Fibroblast of villous mesenchyme (primary cell): ENCODE measurements at regions not wholly inside any gene's neighbourhood (a gene's known extent, or its start where the extent isn't known, plus 50 kb on each side); places are given as distances from the start of the nearest gene placed in this dataset.

Experiments
- DNase-seq: peaks from one replicate; pipeline ENCODE4 v3.0.0-alpha.2; 2010; ENCODE audit warnings: low read depth
- H3K4me3 ChIP-seq: 2 replicates; pipeline ENCODE4 v1.5.1; 2011; ENCODE audit warnings: low read depth, mild to moderate bottlenecking, low read length
- TF ChIP-seq, protein P1 (sequence below): IDR thresholded peaks from 2 replicates; pipeline ENCODE4 v1.5.1; 2012; ENCODE audit warnings: low read depth, mild to moderate bottlenecking, low read length; ENCODE audit not compliant: insufficient read depth

DNA sequence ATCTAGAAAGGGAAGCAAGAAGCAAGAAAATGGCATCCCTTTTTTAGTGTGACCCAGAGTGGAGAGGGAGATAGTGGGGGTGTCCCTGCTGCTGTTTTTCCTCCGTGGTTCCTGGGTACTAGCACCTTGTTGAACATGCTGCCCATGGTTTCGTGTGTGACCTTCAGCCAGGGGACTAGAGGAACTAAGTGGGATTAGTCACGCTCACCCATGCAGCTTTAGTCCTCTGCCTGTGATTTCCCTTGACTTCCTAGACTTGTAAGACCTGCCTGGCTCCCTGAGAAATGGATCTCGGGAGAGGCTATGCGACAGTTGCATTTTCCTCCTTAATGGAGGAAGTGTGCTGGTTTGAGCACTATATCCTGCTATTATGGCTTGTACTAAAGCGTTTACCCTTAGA lies 471.4 kb downstream of the DCDC2C start:
- TF ChIP-seq, protein P1, sequence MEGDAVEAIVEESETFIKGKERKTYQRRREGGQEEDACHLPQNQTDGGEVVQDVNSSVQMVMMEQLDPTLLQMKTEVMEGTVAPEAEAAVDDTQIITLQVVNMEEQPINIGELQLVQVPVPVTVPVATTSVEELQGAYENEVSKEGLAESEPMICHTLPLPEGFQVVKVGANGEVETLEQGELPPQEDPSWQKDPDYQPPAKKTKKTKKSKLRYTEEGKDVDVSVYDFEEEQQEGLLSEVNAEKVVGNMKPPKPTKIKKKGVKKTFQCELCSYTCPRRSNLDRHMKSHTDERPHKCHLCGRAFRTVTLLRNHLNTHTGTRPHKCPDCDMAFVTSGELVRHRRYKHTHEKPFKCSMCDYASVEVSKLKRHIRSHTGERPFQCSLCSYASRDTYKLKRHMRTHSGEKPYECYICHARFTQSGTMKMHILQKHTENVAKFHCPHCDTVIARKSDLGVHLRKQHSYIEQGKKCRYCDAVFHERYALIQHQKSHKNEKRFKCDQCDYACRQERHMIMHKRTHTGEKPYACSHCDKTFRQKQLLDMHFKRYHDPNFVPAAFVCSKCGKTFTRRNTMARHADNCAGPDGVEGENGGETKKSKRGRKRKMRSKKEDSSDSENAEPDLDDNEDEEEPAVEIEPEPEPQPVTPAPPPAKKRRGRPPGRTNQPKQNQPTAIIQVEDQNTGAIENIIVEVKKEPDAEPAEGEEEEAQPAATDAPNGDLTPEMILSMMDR = no peak
- H3K4me3 ChIP-seq = no peak overlapping the region
- no peak for DNase-seq

DNA sequence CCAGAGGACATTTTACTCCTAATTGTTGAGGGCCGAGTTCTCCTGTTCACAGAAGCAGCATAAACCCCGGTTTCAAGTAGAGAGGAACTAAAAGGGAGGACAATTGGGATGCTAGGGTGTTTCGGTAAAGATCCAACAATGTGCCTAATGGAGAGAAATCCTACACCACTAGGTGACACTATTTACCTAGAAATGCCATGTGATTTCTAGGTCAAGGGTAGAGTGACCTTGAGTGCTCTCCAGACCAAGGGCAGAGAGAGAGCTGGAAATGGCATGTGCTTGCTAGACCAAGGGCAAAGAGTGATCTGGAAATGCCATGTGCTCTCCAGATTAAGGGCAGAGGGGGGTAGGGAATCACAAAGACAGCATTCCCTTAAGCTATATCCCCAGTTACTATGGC lies 472.0 kb downstream of the DCDC2C start:
- TF ChIP-seq, protein P1 = no peak
- no peak overlapping the region for H3K4me3 ChIP-seq
- DNase-seq = no peak

DNA sequence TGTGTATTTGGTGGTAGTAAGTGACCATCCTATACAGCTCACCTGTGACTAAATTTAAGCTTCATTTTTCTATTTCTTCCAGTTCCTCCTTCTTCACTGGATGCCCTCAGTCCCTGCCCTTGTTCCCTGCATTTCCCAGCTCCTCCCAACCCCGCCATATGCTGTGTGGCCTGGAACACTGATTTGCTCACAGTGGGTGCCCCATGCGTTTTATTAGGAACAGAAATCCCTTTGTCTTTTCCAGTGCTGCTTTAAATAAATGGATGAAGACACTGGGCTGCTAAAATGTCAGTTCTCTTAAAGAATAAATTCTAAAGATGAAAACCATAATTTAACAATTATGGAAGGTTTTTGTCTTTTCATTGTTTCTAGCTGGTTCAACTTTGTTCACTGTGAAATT lies 477.3 kb downstream of the DCDC2C start:
- no peak overlapping the region for H3K4me3 ChIP-seq
- no peak for DNase-seq
- TF ChIP-seq, protein P1 = no peak

DNA sequence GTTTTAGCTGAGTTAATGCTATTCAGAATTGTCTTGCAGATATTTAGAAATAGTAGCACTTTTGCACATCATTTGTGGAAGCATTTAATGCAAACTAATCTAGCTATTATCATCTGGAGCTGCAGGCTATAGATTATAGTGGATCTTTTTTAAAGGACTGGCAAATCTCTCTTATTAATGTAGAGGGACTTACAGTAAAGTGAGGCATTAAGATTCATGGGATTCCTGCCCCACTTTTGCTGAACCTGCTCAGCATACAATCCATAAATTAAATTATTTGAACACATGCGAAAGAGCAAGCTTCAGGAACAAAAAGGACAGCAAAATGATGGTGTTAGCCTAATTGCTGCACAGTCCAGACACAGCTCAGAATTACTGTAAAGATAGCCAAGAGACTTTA lies 477.7 kb downstream of the DCDC2C start:
- TF ChIP-seq, protein P1 = no peak
- DNase-seq = no peak
- no peak overlapping the region for H3K4me3 ChIP-seq

DNA sequence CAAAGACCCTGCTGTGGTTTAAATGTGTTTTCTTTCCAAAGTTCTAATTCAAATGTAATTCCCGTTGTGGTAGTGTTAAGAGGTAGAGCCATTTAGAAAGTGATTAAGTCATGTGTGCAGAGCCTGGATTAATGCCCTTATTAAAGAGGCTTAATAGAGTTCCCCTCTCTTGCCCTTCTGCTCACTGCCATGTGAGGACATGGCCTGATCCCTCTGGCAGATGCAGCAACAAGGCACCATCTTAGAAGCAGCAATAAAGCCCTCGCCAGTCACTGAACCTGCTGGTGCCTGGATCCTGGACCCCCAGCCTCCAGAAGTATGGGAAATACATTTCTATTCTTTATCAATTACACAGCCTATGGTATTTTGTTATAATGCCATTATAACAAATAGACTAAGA lies 485.2 kb downstream of the DCDC2C start:
- no peak overlapping the region for H3K4me3 ChIP-seq
- DNase-seq = no peak
- TF ChIP-seq, protein P1 = no peak

DNA sequence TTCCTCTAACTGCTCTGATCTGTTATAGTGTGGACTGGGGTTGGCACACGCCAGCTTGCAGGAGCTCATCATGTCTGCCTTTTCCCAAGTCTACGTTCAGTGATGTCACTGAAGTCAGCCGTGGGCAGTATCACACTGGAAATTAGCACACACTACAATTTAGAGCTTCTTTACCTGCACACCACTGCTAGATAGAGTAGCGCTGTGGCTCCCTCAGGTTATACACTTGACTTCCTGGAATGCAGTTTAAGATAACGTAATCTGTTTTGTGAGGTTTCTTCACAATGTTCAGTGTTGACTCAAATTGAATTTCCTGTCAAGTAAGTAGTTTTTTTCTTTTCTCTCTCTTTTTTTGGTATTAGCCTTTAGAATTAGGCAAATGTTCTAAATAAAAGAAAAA lies 487.2 kb downstream of the DCDC2C start:
- no peak for DNase-seq
- H3K4me3 ChIP-seq = no peak overlapping the region
- TF ChIP-seq, protein P1 = no peak

DNA sequence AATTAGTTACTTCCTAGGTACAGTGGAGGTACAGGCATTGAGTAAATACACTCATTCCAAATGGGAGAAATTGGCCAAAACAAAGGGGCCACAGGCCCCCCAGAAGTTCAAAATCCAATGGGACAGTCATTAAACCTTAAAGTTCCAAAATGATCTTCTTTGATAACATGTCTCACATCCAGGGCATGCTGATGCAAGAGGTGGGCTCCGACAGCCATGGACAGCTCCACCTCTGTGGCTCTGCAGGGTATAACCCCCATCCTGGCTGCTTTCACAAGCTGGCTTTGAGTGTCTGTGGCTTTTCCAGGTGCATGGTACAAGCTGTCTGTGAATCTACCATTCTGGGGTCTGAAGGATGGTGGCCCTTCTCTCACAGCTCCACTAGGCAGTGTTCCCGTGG lies 488.7 kb downstream of the DCDC2C start:
- DNase-seq = no peak
- TF ChIP-seq, protein P1 = no peak
- no peak overlapping the region for H3K4me3 ChIP-seq
